Upper lobe of left lung (tissue), 6 donors: ENCODE measurements at regions not wholly inside any gene's neighbourhood (a gene's known extent, or its start where the extent isn't known, plus 50 kb on each side); places are given as distances from the start of the nearest gene placed in this dataset.

Source experiments
- ATAC-seq, 2 donors: fragments of 200-7000 bp; cut with Tn5 transposase; one replicate each; pipeline ENCODE4 v1.9.1; 2022; ENCODE audit warnings: mild to moderate bottlenecking in 2 of 2, moderate library complexity in 2 of 2; ENCODE audit not compliant: low FRiP score in 2 of 2
- DNase-seq, 2 donors: peaks; one replicate each; pipeline ENCODE4 v3.0.0-alpha.2; 2019 to 2020
- H3K27ac ChIP-seq, 4 donors: fragments of 200-600 bp; sonication (generic); one replicate each; pipeline ENCODE4 v1.5.1; 2016 to 2019
- H3K27me3 ChIP-seq, 4 donors: fragments of 200-600 bp; sonication (generic); one replicate each; pipeline ENCODE4 v1.5.1; 2017 to 2019
- H3K36me3 ChIP-seq, 4 donors: fragments of 200-600 bp; sonication (generic); one replicate each; pipeline ENCODE4 v1.5.1; 2016 to 2019
- H3K4me1 ChIP-seq, 4 donors: fragments of 200-600 bp; sonication (generic); one replicate each; pipeline ENCODE4 v1.5.1; 2018 to 2019
- H3K4me3 ChIP-seq, 4 donors: fragments of 200-600 bp; sonication (generic); one replicate each; pipeline ENCODE4 v1.5.1; 2017 to 2019; ENCODE audit warnings: mild to moderate bottlenecking in 2 of 4, moderate library complexity in 1 of 4
- H3K9me3 ChIP-seq, 4 donors: fragments of 200-600 bp; sonication (generic); one replicate each; pipeline ENCODE4 v1.5.1; 2018 to 2019
- CTCF ChIP-seq, 6 experiments: fragments of 450-650 bp in 4 of 6; fragments of 200-600 bp in 2 of 6; sonication (generic) in 2 of 6; IDR thresholded peaks; one replicate each; pipeline ENCODE4 v1.5.1; 2016 to 2019; ENCODE audit warnings: antibody characterized with exemption in 6 of 6
- EP300 ChIP-seq, 4 donors: sonication (generic); formaldehyde crosslinking; IDR thresholded peaks; one replicate each; pipeline ENCODE4 v1.5.1; 2017; ENCODE audit warnings: antibody characterized with exemption in 4 of 4, control low read depth in 2 of 4
- POLR2A ChIP-seq, 4 donors: fragments of 450-650 bp; IDR thresholded peaks; one replicate each; pipeline ENCODE4 v1.5.1; 2016 to 2017; ENCODE audit warnings: antibody characterized with exemption in 4 of 4, mild to moderate bottlenecking in 2 of 4
- POLR2AphosphoS5 ChIP-seq, 2 donors: sonication (generic); formaldehyde crosslinking; IDR thresholded peaks; one replicate each; pipeline ENCODE4 v1.5.1; 2017; ENCODE audit warnings: antibody characterized with exemption in 2 of 2
- WGBS, 2 donors: methylation state at CpG; one replicate each; pipeline ENCODE4 v1.1.5; 2017 to 2018; 5-methylcytosine and 5-hydroxymethylcytosine counted together
- donor health status: DM: no; HTN: no; CAD: no; lungs with moderate emphysema.
- donor health status: DM: no; HTN: yes; CAD: no; lungs with severe emphysema.

- DNase-seq (no peak), ATAC-seq (no peak)
- Histone ChIP-seq H3K4me3 (no peak overlapping the region), H3K9me3 (no peaks in the 10 kb centered on the region), H3K36me3 (no peaks in the 10 kb centered on the region), H3K27ac (no peak overlapping the region), H3K4me1 (no peaks in the 10 kb centered on the region), H3K27me3 (no peaks in the 10 kb centered on the region)
- TF ChIP-seq POLR2A (IDR thresholded peaks at IDR 0.05) (no peak), EP300 (IDR thresholded peaks at IDR 0.05) (no peak), CTCF (IDR thresholded peaks at IDR 0.05) (no peak), POLR2AphosphoS5 (IDR thresholded peaks at IDR 0.05) (no peak)
Observed at GRCh38 chr5:166024970-166025369, 2266.5 kb upstream of the WWC1 start.

- Histone ChIP-seq H3K27ac (no peak overlapping the region), H3K9me3 (no peaks in the 10 kb centered on the region), H3K27me3 (no peaks in the 10 kb centered on the region), H3K4me3 (no peak overlapping the region), H3K4me1 (no peaks in the 10 kb centered on the region), H3K36me3 (no peaks in the 10 kb centered on the region)
- 93 to 96% methylated on average over 1 of the region's 1 CpG for WGBS, 2 donors
- TF ChIP-seq POLR2A (IDR thresholded peaks at IDR 0.05): no peak
- TF ChIP-seq EP300 (IDR thresholded peaks at IDR 0.05): no peak
- no peak for TF ChIP-seq CTCF (IDR thresholded peaks at IDR 0.05)
- no peak for TF ChIP-seq POLR2AphosphoS5 (IDR thresholded peaks at IDR 0.05)
- ATAC-seq: no peak
- no peak for DNase-seq
Observed at GRCh38 chr5:166027582-166027981, 2263.9 kb upstream of the WWC1 start.

GRCh38 chr5:166031926-166032325, 2259.5 kb upstream of the WWC1 start:
- H3K9me3 ChIP-seq: no peaks in the 10 kb centered on the region
- no peak overlapping the region for H3K4me3 ChIP-seq
- no peaks in the 10 kb centered on the region for H3K27me3 ChIP-seq
- no peak overlapping the region for H3K27ac ChIP-seq
- TF ChIP-seq CTCF (IDR thresholded peaks at IDR 0.05): no peak
- no peak for TF ChIP-seq POLR2A (IDR thresholded peaks at IDR 0.05)
- TF ChIP-seq POLR2AphosphoS5 (IDR thresholded peaks at IDR 0.05): no peak
- no peak for TF ChIP-seq EP300 (IDR thresholded peaks at IDR 0.05)
- no peaks in the 10 kb centered on the region for H3K4me1 ChIP-seq
- DNase-seq (no peak), ATAC-seq (no peak)
- WGBS, 2 donors: 80 to 87% methylated on average over 2 of the region's 2 CpGs
- H3K36me3 ChIP-seq: no peaks in the 10 kb centered on the region

- Histone ChIP-seq H3K36me3 (no peaks in the 10 kb centered on the region), H3K9me3 (no peaks in the 10 kb centered on the region), H3K4me3 (no peak overlapping the region), H3K27me3 (no peaks in the 10 kb centered on the region), H3K4me1 (no peaks in the 10 kb centered on the region), H3K27ac (no peak overlapping the region)
- no peak for ATAC-seq
- DNase-seq: no peak
- TF ChIP-seq POLR2AphosphoS5 (IDR thresholded peaks at IDR 0.05) (no peak), CTCF (IDR thresholded peaks at IDR 0.05) (no peak), POLR2A (IDR thresholded peaks at IDR 0.05) (no peak), EP300 (IDR thresholded peaks at IDR 0.05) (no peak)
- 87 to 100% methylated on average over 1 of the region's 1 CpG for WGBS, 2 donors
Observed at GRCh38 chr5:166032601-166033000, 2258.8 kb upstream of the WWC1 start.

GRCh38 chr5:166045961-166046360, 2245.5 kb upstream of the WWC1 start:
- H3K27ac ChIP-seq: no peak overlapping the region
- ATAC-seq: no peak
- H3K27me3 ChIP-seq: no peaks in the 10 kb centered on the region
- no peak overlapping the region for H3K4me3 ChIP-seq
- WGBS, 2 donors: 77 to 81% methylated on average over 2 of the region's 2 CpGs
- no peaks in the 10 kb centered on the region for H3K36me3 ChIP-seq
- H3K4me1 ChIP-seq: no peaks in the 10 kb centered on the region
- no peak for DNase-seq
- no peak for TF ChIP-seq CTCF (IDR thresholded peaks at IDR 0.05)
- no peak for TF ChIP-seq POLR2A (IDR thresholded peaks at IDR 0.05)
- TF ChIP-seq EP300 (IDR thresholded peaks at IDR 0.05): no peak
- no peak for TF ChIP-seq POLR2AphosphoS5 (IDR thresholded peaks at IDR 0.05)
- H3K9me3 ChIP-seq: no peaks in the 10 kb centered on the region
